ENCODE measurements at regions not wholly inside any gene's neighbourhood (a gene's known extent, or its start where the extent isn't known, plus 50 kb on each side); places are given as distances from the start of the nearest gene placed in this dataset.

DNA sequence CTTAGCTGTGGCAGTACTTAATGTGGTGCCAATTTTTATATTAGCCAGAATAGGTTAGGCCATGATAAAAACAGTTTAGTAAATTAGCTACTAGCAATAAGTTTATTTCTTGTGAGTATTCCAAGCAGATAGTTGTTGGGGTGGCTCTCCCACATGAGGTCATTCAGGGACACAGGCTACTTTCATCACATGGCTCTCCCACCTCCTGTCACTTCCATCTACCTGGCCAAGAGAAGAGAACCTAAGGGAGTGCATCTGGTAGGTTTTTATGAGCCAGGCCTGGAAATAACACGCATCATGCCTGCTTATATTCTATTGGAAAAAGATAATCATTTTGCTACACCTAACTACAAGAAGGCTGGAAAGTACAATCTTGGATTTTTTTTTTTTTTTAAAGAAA lies 161.4 kb upstream of the CCNH start:
- no peaks in the 10 kb centered on the region for H3K27me3 ChIP-seq (ENCODE audit: control insufficient read depth, insufficient read depth, low read length)
- no peaks in the 10 kb centered on the region for H3K9me3 ChIP-seq (ENCODE audit: control insufficient read depth, insufficient read depth, low read depth, low read length)
- intact Hi-C loops (cut with micrococcal nuclease; ENCODE audit: unreplicated experiment) (no loop called here), in situ Hi-C loops (cut with HindIII; ENCODE audit: low pct_unique_long_range_greater_than_20kb, low sequenced_read_pairs) (no loop called here)
- no TSS peak for BruUV-seq (replicated peaks)
- ChIA-PET POLR2A (no interaction called here), CTCF (no interaction called here)
- H3K27ac ChIP-seq (ENCODE audit: low read length) = no peak overlapping the region
- ATAC-seq (no peak), DNase-seq (ENCODE audit: low read depth, low spot score) (no peak)
- H3K4me3 ChIP-seq (ENCODE audit: low read depth in 2 of 2, low read length in 2 of 2) = no peak overlapping the region
- no peaks in the 10 kb centered on the region for H3K4me1 ChIP-seq (ENCODE audit: control insufficient read depth, insufficient read depth, low read length)
- TF ChIP-seq, protein P1, sequence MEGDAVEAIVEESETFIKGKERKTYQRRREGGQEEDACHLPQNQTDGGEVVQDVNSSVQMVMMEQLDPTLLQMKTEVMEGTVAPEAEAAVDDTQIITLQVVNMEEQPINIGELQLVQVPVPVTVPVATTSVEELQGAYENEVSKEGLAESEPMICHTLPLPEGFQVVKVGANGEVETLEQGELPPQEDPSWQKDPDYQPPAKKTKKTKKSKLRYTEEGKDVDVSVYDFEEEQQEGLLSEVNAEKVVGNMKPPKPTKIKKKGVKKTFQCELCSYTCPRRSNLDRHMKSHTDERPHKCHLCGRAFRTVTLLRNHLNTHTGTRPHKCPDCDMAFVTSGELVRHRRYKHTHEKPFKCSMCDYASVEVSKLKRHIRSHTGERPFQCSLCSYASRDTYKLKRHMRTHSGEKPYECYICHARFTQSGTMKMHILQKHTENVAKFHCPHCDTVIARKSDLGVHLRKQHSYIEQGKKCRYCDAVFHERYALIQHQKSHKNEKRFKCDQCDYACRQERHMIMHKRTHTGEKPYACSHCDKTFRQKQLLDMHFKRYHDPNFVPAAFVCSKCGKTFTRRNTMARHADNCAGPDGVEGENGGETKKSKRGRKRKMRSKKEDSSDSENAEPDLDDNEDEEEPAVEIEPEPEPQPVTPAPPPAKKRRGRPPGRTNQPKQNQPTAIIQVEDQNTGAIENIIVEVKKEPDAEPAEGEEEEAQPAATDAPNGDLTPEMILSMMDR (IDR thresholded peaks at IDR 0.05) = no peak
- TF ChIP-seq TCF7L2 (IDR thresholded peaks at IDR 0.05; ENCODE audit: low read depth, low read length) (no peak), SIN3A (IDR thresholded peaks at IDR 0.05; ENCODE audit: borderline replicate concordance, insufficient read depth, low read depth, low read length) (no peak), POLR2AphosphoS5 (IDR thresholded peaks at IDR 0.05; ENCODE audit: low read depth, low read length) (no peak)
- TF ChIP-seq, protein P2, sequence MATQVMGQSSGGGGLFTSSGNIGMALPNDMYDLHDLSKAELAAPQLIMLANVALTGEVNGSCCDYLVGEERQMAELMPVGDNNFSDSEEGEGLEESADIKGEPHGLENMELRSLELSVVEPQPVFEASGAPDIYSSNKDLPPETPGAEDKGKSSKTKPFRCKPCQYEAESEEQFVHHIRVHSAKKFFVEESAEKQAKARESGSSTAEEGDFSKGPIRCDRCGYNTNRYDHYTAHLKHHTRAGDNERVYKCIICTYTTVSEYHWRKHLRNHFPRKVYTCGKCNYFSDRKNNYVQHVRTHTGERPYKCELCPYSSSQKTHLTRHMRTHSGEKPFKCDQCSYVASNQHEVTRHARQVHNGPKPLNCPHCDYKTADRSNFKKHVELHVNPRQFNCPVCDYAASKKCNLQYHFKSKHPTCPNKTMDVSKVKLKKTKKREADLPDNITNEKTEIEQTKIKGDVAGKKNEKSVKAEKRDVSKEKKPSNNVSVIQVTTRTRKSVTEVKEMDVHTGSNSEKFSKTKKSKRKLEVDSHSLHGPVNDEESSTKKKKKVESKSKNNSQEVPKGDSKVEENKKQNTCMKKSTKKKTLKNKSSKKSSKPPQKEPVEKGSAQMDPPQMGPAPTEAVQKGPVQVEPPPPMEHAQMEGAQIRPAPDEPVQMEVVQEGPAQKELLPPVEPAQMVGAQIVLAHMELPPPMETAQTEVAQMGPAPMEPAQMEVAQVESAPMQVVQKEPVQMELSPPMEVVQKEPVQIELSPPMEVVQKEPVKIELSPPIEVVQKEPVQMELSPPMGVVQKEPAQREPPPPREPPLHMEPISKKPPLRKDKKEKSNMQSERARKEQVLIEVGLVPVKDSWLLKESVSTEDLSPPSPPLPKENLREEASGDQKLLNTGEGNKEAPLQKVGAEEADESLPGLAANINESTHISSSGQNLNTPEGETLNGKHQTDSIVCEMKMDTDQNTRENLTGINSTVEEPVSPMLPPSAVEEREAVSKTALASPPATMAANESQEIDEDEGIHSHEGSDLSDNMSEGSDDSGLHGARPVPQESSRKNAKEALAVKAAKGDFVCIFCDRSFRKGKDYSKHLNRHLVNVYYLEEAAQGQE (IDR thresholded peaks at IDR 0.05; ENCODE audit: insufficient read depth in 1 of 2, low read depth in 2 of 2, low read length in 1 of 2) = no peak
- H3K36me3 ChIP-seq (ENCODE audit: control insufficient read depth, insufficient read depth, low read length) = no peaks in the 10 kb centered on the region

DNA sequence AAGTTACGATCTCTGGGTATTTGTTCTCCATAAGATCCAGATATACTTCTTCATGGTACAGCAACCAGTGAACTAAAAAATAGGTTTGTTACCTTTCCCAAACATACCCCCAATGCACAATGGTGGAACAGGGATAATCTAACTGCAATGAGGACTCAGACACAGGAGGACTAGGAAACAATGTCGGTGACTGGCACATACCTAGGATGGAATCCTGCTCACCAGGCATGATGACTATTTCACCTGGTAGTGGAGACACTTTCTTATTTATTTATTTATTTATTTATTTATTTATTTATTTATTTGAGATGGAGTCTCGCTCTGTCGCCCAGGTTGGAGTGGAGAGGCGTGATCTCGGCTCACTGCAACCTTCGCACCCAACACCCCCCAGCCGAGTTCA lies 159.9 kb upstream of the CCNH start:
- in situ Hi-C loops (cut with HindIII; ENCODE audit: low pct_unique_long_range_greater_than_20kb, low sequenced_read_pairs) = no loop called here
- ChIA-PET CTCF (no interaction called here), POLR2A (no interaction called here)
- no peaks in the 10 kb centered on the region for H3K36me3 ChIP-seq (ENCODE audit: control insufficient read depth, insufficient read depth, low read length)
- no peaks in the 10 kb centered on the region for H3K4me1 ChIP-seq (ENCODE audit: control insufficient read depth, insufficient read depth, low read length)
- ATAC-seq = no peak
- no peak for DNase-seq (ENCODE audit: low read depth, low spot score)
- intact Hi-C loops (cut with micrococcal nuclease; ENCODE audit: unreplicated experiment) = no loop called here
- no peaks in the 10 kb centered on the region for H3K27me3 ChIP-seq (ENCODE audit: control insufficient read depth, insufficient read depth, low read length)
- H3K9me3 ChIP-seq (ENCODE audit: control insufficient read depth, insufficient read depth, low read depth, low read length) = no peaks in the 10 kb centered on the region
- H3K4me3 ChIP-seq (ENCODE audit: low read depth in 2 of 2, low read length in 2 of 2) = no peak overlapping the region
- no peak overlapping the region for H3K27ac ChIP-seq (ENCODE audit: low read length)
- no TSS peak for BruUV-seq (replicated peaks)
- TF ChIP-seq, protein P1 (IDR thresholded peaks at IDR 0.05) = no peak
- TF ChIP-seq SIN3A (IDR thresholded peaks at IDR 0.05; ENCODE audit: borderline replicate concordance, insufficient read depth, low read depth, low read length) = no peak
- no peak for TF ChIP-seq POLR2AphosphoS5 (IDR thresholded peaks at IDR 0.05; ENCODE audit: low read depth, low read length)
- TF ChIP-seq, protein P2 (IDR thresholded peaks at IDR 0.05; ENCODE audit: insufficient read depth in 1 of 2, low read depth in 2 of 2, low read length in 1 of 2) = no peak
- TF ChIP-seq TCF7L2 (IDR thresholded peaks at IDR 0.05; ENCODE audit: low read depth, low read length) = no peak

Data from Panc1 (cell line).